Psoas muscle (tissue), 7 donors: ENCODE measurements at regions not wholly inside any gene's neighbourhood (a gene's known extent, or its start where the extent isn't known, plus 50 kb on each side); places are given as distances from the start of the nearest gene placed in this dataset.

ENCODE experiments used
- ATAC-seq, 4 donors: fragments of 200-7000 bp; cut with Tn5 transposase; one replicate each; pipeline ENCODE4 v1.9.1; 2020; ENCODE audit warnings: moderate library complexity in 3 of 4, mild to moderate bottlenecking in 2 of 4
- DNase-seq, 2 donors: peaks; one replicate each; pipeline ENCODE4 v3.0.0-alpha.2; 2020
- H3K27ac ChIP-seq: fragments of 200-600 bp; one replicate; pipeline ENCODE4 v1.8.0; 2022
- H3K27me3 ChIP-seq, 3 donors: fragments of 200-600 bp in 1 of 3; one replicate each; pipeline versions ENCODE4 v1.6.1 to v1.8.0; 2013 to 2022; ENCODE audit warnings: low read length in 2 of 3, mild to moderate bottlenecking in 2 of 3, moderate library complexity in 1 of 3; ENCODE audit not compliant: insufficient read depth in 3 of 3
- H3K36me3 ChIP-seq, 2 donors: fragments of 200-600 bp in 1 of 2; one replicate each; pipeline versions ENCODE4 v1.6.1 to v1.8.0; 2013 to 2022; ENCODE audit warnings: low read depth in 1 of 2, mild to moderate bottlenecking in 1 of 2, moderate library complexity in 1 of 2; ENCODE audit not compliant: insufficient read depth in 1 of 2
- H3K4me1 ChIP-seq: fragments of 200-600 bp; one replicate; pipeline ENCODE4 v1.8.0; 2022
- H3K4me3 ChIP-seq: fragments of 200-600 bp; one replicate; pipeline ENCODE4 v1.8.0; 2022; ENCODE audit warnings: mild to moderate bottlenecking
- H3K9me3 ChIP-seq: fragments of 200-600 bp; one replicate; pipeline ENCODE4 v1.8.0; 2022
- CTCF ChIP-seq: fragments of 200-600 bp; IDR thresholded peaks from one replicate; pipeline ENCODE4 v1.8.0; 2022; ENCODE audit warnings: antibody characterized with exemption
- WGBS, 3 donors: extraction: QIAGEN DNeasy Blood & Tissue Kit; methylation state at CpG; one replicate each; pipeline versions ENCODE4 v1.1.6 to v1.1.7; 2013; 5-methylcytosine and 5-hydroxymethylcytosine counted together
- intact Hi-C, 2 donors: fragments of 100-400 bp; cut with DNase I; formaldehyde crosslinking; loops; one replicate each; pipeline versions ENCODE4 v1.11.0 to v1.14.2; 2022
- donor health status: healthy with polysubstance abuse.
- donor health status: DM: no; HTN: no; CAD: no; lungs with moderate emphysema.
- donor health status: Bipolar disorder and iron deficiency.
- donor health status: healthy.
- donor health status: DM: yes; HTN: yes; CAD: no.
- donor health status: DM: no; HTN: no; CAD: no.
- donor health status: DM: yes; HTN: yes; CAD: no.

GRCh38 chr6:145244349-145245100, 490.8 kb downstream of the EPM2A start:
- no peak for TF ChIP-seq CTCF
- Histone ChIP-seq H3K4me1 (no peaks in the 10 kb centered on the region), H3K9me3 (no peaks in the 10 kb centered on the region), H3K36me3 (no peaks in the 10 kb centered on the region), H3K4me3 (no peak overlapping the region), H3K27ac (no peak overlapping the region), H3K27me3 (no peaks in the 10 kb centered on the region)
- no peak for ATAC-seq
- no peak for DNase-seq
- WGBS, 3 donors = 69 to 72% (median 72%) methylated on average over 3 of the region's 3 CpGs
- intact Hi-C loops = no loop called here

GRCh38 chr6:145245119-145245518, 490.2 kb downstream of the EPM2A start:
- Histone ChIP-seq H3K27ac (no peak overlapping the region), H3K36me3 (no peaks in the 10 kb centered on the region), H3K4me1 (no peaks in the 10 kb centered on the region), H3K9me3 (no peaks in the 10 kb centered on the region), H3K27me3 (no peaks in the 10 kb centered on the region), H3K4me3 (no peak overlapping the region)
- ATAC-seq = no peak
- WGBS, 3 donors = 46 to 50% (median 48%) methylated on average over 4 of the region's 4 CpGs
- TF ChIP-seq CTCF = no peak
- no peak for DNase-seq
- intact Hi-C loops = no loop called here

GRCh38 chr6:145247692-145248419, 487.5 kb downstream of the EPM2A start:
- Histone ChIP-seq H3K27me3 (no peaks in the 10 kb centered on the region), H3K9me3 (no peaks in the 10 kb centered on the region), H3K4me1 (no peaks in the 10 kb centered on the region), H3K36me3 (no peaks in the 10 kb centered on the region), H3K27ac (no peak overlapping the region), H3K4me3 (no peak overlapping the region)
- ATAC-seq (no peak), DNase-seq (no peak)
- no peak for TF ChIP-seq CTCF
- intact Hi-C loops = no loop called here
- WGBS, 3 donors = 40 to 47% (median 41%) methylated on average over 6 of the region's 6 CpGs

GRCh38 chr6:145250436-145250835, 484.9 kb downstream of the EPM2A start:
- Histone ChIP-seq H3K27ac (no peak overlapping the region), H3K9me3 (no peaks in the 10 kb centered on the region), H3K36me3 (no peaks in the 10 kb centered on the region), H3K4me1 (no peaks in the 10 kb centered on the region), H3K4me3 (no peak overlapping the region), H3K27me3 (no peaks in the 10 kb centered on the region)
- WGBS, 3 donors = 67 to 72% (median 70%) methylated on average over 3 of the region's 3 CpGs
- ATAC-seq (no peak), DNase-seq (no peak)
- intact Hi-C loops = no loop called here
- TF ChIP-seq CTCF = no peak
